Lower lobe of right lung (tissue), 2 donors: ENCODE measurements at regions not wholly inside any gene's neighbourhood (a gene's known extent, or its start where the extent isn't known, plus 50 kb on each side); places are given as distances from the start of the nearest gene placed in this dataset.
"Not testable (repeated sequence)": the region's sequence is repeated elsewhere in the genome, so short reads cannot be mapped to it uniquely, and the experiment has no call there.

Source experiments
- ATAC-seq, 2 donors: fragments of 200-7000 bp; cut with Tn5 transposase; one replicate each; pipeline ENCODE4 v1.9.1; 2020 to 2022; ENCODE audit warnings: mild to moderate bottlenecking in 2 of 2, moderate library complexity in 2 of 2
- DNase-seq: peaks from one replicate; pipeline ENCODE4 v3.0.0-alpha.2; 2020
- H3K27ac ChIP-seq: fragments of 200-600 bp; one replicate; pipeline ENCODE4 v1.8.0; 2022
- H3K27me3 ChIP-seq: fragments of 200-600 bp; one replicate; pipeline ENCODE4 v1.8.0; 2022; ENCODE audit warnings: low read depth
- H3K36me3 ChIP-seq: fragments of 200-600 bp; one replicate; pipeline ENCODE4 v1.8.0; 2022; ENCODE audit warnings: mild to moderate bottlenecking
- H3K4me1 ChIP-seq: fragments of 200-600 bp; one replicate; pipeline ENCODE4 v1.8.0; 2022
- H3K4me3 ChIP-seq: fragments of 200-600 bp; one replicate; pipeline ENCODE4 v1.8.0; 2022; ENCODE audit warnings: mild to moderate bottlenecking
- H3K9me3 ChIP-seq: fragments of 200-600 bp; one replicate; pipeline ENCODE4 v1.8.0; 2022
- CTCF ChIP-seq: fragments of 200-600 bp; IDR thresholded peaks from one replicate; pipeline ENCODE4 v1.8.0; 2022; ENCODE audit warnings: antibody characterized with exemption, mild to moderate bottlenecking
- intact Hi-C: fragments of 100-400 bp; cut with DNase I; formaldehyde crosslinking; loops from one replicate; pipeline ENCODE4 v1.11.0; 2022
- donor health status: DM: no; HTN: yes; CAD: no; lungs with severe emphysema.

GRCh38 chr13:82477436-82477835 lies 1404.8 kb downstream of the SLITRK1 start:
- TF ChIP-seq CTCF: no peak
- Histone ChIP-seq H3K27me3 (no peaks in the 10 kb centered on the region), H3K36me3 (no peaks in the 10 kb centered on the region), H3K4me1 (no peaks in the 10 kb centered on the region), H3K27ac (no peak overlapping the region), H3K9me3 (no peaks in the 10 kb centered on the region), H3K4me3 (no peak overlapping the region)
- DNase-seq (no peak), ATAC-seq (no peak)
- intact Hi-C loops: no loop called here

GRCh38 chr13:82467626-82468025 lies 1414.6 kb downstream of the SLITRK1 start:
- no peak overlapping the region for H3K27ac ChIP-seq
- H3K36me3 ChIP-seq: no peaks in the 10 kb centered on the region
- no peak overlapping the region for H3K4me3 ChIP-seq
- no peak for TF ChIP-seq CTCF
- H3K27me3 ChIP-seq: no peaks in the 10 kb centered on the region
- intact Hi-C loops: no loop called here
- H3K4me1 ChIP-seq: no peaks in the 10 kb centered on the region
- ATAC-seq: no peak
- no peaks in the 10 kb centered on the region for H3K9me3 ChIP-seq
- no peak for DNase-seq

- H3K9me3 ChIP-seq, DNase-seq, intact Hi-C loops: not testable (repeated sequence)
These were observed 1422.7 kb downstream of the SLITRK1 start for GRCh38 chr13:82459575-82459974.

GRCh38 chr13:82458169-82458568 lies 1424.1 kb downstream of the SLITRK1 start:
- Histone ChIP-seq H3K27ac (no peak overlapping the region), H3K4me1 (no peaks in the 10 kb centered on the region), H3K27me3 (no peaks in the 10 kb centered on the region), H3K9me3 (no peaks in the 10 kb centered on the region), H3K4me3 (no peak overlapping the region), H3K36me3 (no peaks in the 10 kb centered on the region)
- no peak for TF ChIP-seq CTCF
- intact Hi-C loops: no loop called here
- no peak for ATAC-seq
- no peak for DNase-seq

More at GRCh38 chr13:82459575-82459974, 1422.7 kb downstream of the SLITRK1 start:
- not testable (repeated sequence) for H3K4me3 ChIP-seq, H3K27ac ChIP-seq, H3K4me1 ChIP-seq, H3K36me3 ChIP-seq, H3K27me3 ChIP-seq, ATAC-seq

- H3K27me3 ChIP-seq, H3K4me1 ChIP-seq, H3K27ac ChIP-seq, H3K9me3 ChIP-seq, H3K4me3 ChIP-seq, H3K36me3 ChIP-seq, DNase-seq, intact Hi-C loops, ATAC-seq: not testable (repeated sequence)
These were observed 1424.7 kb downstream of the SLITRK1 start for GRCh38 chr13:82457548-82457947.

- no peaks in the 10 kb centered on the region for H3K9me3 ChIP-seq
- H3K27me3 ChIP-seq: no peaks in the 10 kb centered on the region
- ATAC-seq (no peak), DNase-seq (no peak)
- intact Hi-C loops: no loop called here
- H3K27ac ChIP-seq: no peak overlapping the region
- H3K36me3 ChIP-seq: no peaks in the 10 kb centered on the region
- TF ChIP-seq CTCF: no peak
- no peaks in the 10 kb centered on the region for H3K4me1 ChIP-seq
- no peak overlapping the region for H3K4me3 ChIP-seq
These were observed 1434.7 kb downstream of the SLITRK1 start for GRCh38 chr13:82447416-82448077.
